HFFc6 (cell line): ENCODE measurements at regions not wholly inside any gene's neighbourhood (a gene's known extent, or its start where the extent isn't known, plus 50 kb on each side); places are given as distances from the start of the nearest gene placed in this dataset.

Source experiments
- DNase-seq: peaks from one replicate; pipeline ENCODE4 v3.0.0-alpha.2; 2018
- H3K27ac Mint-ChIP-seq: 2 replicates; pipeline ENCODE4 v1.8.0; 2020; ENCODE audit warnings: mild to moderate bottlenecking, mixed read lengths
- H3K27me3 Mint-ChIP-seq: 2 replicates; pipeline ENCODE4 v1.8.0; 2021; ENCODE audit warnings: mild to moderate bottlenecking, moderate library complexity, mixed read lengths; ENCODE audit not compliant: insufficient read depth
- H3K36me3 Mint-ChIP-seq: 2 replicates; pipeline ENCODE4 v1.8.0; 2021; ENCODE audit warnings: low read depth, mixed read lengths
- H3K4me1 Mint-ChIP-seq: 2 replicates; pipeline ENCODE4 v1.8.0; 2020; ENCODE audit warnings: low read depth, mixed read lengths
- H3K4me3 Mint-ChIP-seq: 2 replicates; pipeline ENCODE4 v1.8.0; 2020; ENCODE audit warnings: mild to moderate bottlenecking, moderate library complexity, mixed read lengths
- H3K9me3 Mint-ChIP-seq: 2 replicates; pipeline ENCODE4 v1.8.0; 2020; ENCODE audit warnings: mild to moderate bottlenecking, mixed read lengths
- CTCF ChIP-seq: fragments of 200-600 bp; sonication (generic); IDR thresholded peaks from 2 replicates; pipeline ENCODE4 v1.5.0; 2021; ENCODE audit warnings: antibody characterized with exemption, mild to moderate bottlenecking

GRCh38 chr22:25508161-25508560, 56.3 kb upstream of the GRK3 start:
- H3K36me3 Mint-ChIP-seq, result no peaks in the 10 kb centered on the region
- H3K27ac Mint-ChIP-seq, result no peak overlapping the region
- no peak for TF ChIP-seq CTCF
- H3K9me3 Mint-ChIP-seq, result peaks cover 14% of the 10 kb centered on the region
- no peaks in the 10 kb centered on the region for H3K27me3 Mint-ChIP-seq
- no peaks in the 10 kb centered on the region for H3K4me1 Mint-ChIP-seq
- no peak overlapping the region for H3K4me3 Mint-ChIP-seq
- DNase-seq, result no peak

- no peak for TF ChIP-seq CTCF
Measured at GRCh38 chr22:25508761-25509321, 55.6 kb upstream of the GRK3 start.

GRCh38 chr22:25509374-25509791, 55.1 kb upstream of the GRK3 start:
- Mint-ChIP-seq H3K9me3 (peaks cover 19% of the 10 kb centered on the region), H3K4me1 (no peaks in the 10 kb centered on the region), H3K27me3 (no peaks in the 10 kb centered on the region), H3K4me3 (no peak overlapping the region), H3K27ac (no peak overlapping the region), H3K36me3 (no peaks in the 10 kb centered on the region)
- DNase-seq, result no peak
- TF ChIP-seq CTCF, result no peak

More at GRCh38 chr22:25508761-25509321, 55.6 kb upstream of the GRK3 start:
- DNase-seq, result no peak
- H3K36me3 Mint-ChIP-seq, result no peaks in the 10 kb centered on the region
- H3K27ac Mint-ChIP-seq, result no peak overlapping the region
- H3K9me3 Mint-ChIP-seq, result peaks cover 19% of the 10 kb centered on the region
- H3K4me3 Mint-ChIP-seq, result no peak overlapping the region
- H3K4me1 Mint-ChIP-seq, result no peaks in the 10 kb centered on the region
- no peaks in the 10 kb centered on the region for H3K27me3 Mint-ChIP-seq

GRCh38 chr22:25510876-25511275, 53.6 kb upstream of the GRK3 start:
- Mint-ChIP-seq H3K36me3 (no peaks in the 10 kb centered on the region), H3K27me3 (no peaks in the 10 kb centered on the region), H3K4me1 (no peaks in the 10 kb centered on the region), H3K4me3 (no peak overlapping the region), H3K27ac (no peak overlapping the region), H3K9me3 (peaks cover 22% of the 10 kb centered on the region)
- no peak for DNase-seq
- TF ChIP-seq CTCF, result no peak

GRCh38 chr22:25511725-25512124, 52.8 kb upstream of the GRK3 start:
- H3K27ac Mint-ChIP-seq, result no peak overlapping the region
- H3K9me3 Mint-ChIP-seq, result peaks cover 22% of the 10 kb centered on the region
- H3K4me3 Mint-ChIP-seq, result no peak overlapping the region
- no peaks in the 10 kb centered on the region for H3K36me3 Mint-ChIP-seq
- no peaks in the 10 kb centered on the region for H3K27me3 Mint-ChIP-seq
- no peak for DNase-seq
- no peaks in the 10 kb centered on the region for H3K4me1 Mint-ChIP-seq
- TF ChIP-seq CTCF, result no peak
